D721Med (cell line): ENCODE measurements at regions not wholly inside any gene's neighbourhood (a gene's known extent, or its start where the extent isn't known, plus 50 kb on each side); places are given as distances from the start of the nearest gene placed in this dataset.

Source experiments
- DNase-seq: peaks from one replicate; pipeline ENCODE4 v3.0.0; 2011; ENCODE audit warnings: low spot score; ENCODE audit not compliant: insufficient read length
- FAIRE-seq: peaks from 2 replicates; lab custom pipeline; 2011; peaks lifted over from hg19 to GRCh38; lab: Jason Lieb, UNC
- TF ChIP-seq, protein P1 (sequence below): IDR thresholded peaks from 2 replicates; pipeline ENCODE4 v1.5.1; 2012; ENCODE audit warnings: mild to moderate bottlenecking, control low read depth; ENCODE audit not compliant: insufficient read depth; ENCODE audit errors: missing control alignments

DNA sequence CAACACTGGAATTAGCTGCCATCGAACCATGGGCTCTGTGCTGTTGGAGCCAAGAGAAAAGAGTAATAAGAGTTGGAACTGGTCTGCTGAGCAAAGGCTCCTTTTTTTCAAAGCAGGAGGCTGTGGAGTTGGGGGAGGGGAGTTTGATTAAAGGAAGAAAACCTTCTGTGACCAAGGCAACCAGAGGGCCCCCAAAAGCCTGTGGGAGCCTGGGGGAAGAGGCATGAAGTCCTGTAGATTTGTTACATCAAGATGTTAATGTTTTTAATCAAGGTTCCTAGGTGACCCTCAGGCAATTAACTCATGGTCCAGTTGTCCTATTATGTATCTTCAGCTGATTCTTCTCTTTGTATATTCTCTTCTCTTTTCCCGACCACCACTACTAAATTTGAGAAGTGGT is 403.9 kb downstream of the NDFIP2 start:
- TF ChIP-seq, protein P1, sequence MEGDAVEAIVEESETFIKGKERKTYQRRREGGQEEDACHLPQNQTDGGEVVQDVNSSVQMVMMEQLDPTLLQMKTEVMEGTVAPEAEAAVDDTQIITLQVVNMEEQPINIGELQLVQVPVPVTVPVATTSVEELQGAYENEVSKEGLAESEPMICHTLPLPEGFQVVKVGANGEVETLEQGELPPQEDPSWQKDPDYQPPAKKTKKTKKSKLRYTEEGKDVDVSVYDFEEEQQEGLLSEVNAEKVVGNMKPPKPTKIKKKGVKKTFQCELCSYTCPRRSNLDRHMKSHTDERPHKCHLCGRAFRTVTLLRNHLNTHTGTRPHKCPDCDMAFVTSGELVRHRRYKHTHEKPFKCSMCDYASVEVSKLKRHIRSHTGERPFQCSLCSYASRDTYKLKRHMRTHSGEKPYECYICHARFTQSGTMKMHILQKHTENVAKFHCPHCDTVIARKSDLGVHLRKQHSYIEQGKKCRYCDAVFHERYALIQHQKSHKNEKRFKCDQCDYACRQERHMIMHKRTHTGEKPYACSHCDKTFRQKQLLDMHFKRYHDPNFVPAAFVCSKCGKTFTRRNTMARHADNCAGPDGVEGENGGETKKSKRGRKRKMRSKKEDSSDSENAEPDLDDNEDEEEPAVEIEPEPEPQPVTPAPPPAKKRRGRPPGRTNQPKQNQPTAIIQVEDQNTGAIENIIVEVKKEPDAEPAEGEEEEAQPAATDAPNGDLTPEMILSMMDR, result no peak
- DNase-seq, result no peak
- FAIRE-seq, result no peak

DNA sequence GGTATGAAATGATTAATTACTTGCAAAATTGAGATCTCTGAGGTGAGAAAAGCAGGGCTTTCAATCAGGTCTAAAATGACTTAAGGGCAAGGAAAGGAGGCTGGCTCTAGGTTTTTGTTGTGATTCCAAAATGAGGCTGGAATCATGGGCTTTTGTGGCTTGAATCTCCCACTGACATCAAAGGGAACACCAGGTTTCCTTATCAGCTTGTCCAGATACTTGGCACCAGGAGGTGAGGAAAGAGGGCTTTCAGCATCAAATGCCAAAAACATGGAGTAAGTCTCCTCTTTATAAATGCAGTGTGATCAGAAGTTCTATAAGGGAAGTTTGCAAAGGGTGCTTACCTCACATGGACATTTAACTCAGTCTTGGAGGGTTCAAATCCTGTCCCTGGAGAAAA is 402.3 kb downstream of the NDFIP2 start:
- DNase-seq (no peak), FAIRE-seq (no peak)
- TF ChIP-seq, protein P1, result no peak

DNA sequence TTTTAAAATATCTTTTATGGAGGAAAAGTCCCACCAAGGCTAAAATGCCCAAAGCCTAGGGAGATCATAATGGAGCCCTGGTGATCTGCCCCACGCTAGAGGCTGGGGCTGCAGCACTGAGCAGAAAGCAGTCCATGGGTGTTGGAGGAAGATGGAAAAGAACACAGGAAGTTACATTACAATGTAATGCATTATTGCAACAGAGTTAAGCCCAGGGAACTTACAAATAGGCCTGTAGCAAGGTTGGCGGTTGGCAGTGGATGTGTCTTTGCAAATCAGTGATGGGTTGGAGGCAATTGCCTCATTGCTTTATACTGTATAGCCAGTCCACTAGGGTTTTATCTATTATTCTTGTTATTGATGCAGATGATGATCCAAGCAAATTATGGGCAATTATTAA is 399.9 kb downstream of the NDFIP2 start:
- TF ChIP-seq, protein P1, result no peak
- FAIRE-seq (no peak), DNase-seq (no peak)

DNA sequence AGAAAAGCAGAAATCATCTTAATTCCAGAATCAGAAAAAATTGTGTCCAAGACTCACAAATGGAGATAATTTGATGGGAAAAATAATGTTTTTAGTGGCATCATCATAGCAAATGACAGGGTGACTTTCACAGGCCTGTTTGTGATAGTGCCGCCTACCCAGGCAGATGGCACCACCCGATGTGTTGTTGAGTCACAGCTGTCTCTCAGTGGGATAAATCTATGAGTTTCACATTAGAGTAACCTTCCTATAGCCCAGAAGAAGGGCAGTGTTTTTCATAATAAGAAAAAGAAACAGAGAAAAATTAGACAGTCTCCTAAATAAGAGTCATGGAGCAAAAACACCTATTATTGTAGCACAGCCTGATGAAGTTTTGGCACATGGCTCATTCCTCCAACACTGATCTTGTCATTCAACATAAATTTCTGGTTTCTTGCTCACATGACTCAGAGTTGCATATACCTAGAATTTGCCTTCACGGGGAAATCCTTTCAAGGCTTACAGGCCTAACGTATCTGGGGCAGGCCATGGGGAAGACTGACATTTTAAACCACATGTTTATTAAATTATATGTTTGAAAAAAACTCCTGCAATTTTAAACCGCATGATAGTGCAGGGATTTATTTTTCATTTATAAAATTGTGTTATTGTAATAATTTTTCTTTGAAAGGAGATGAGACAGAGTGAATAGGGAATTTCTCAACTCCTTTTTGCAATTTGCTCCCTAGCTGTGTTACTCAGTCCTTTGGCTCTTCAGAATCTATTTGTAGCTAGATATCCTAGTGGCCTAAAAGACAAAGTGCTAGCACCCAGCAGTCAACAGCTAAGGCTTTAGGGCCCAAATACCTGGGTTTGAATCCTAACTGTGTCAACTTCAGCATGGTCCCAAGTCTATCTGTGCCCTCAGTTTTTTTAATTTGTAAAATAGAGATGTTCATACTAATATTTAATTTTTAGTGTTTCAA is 393.7 kb downstream of the NDFIP2 start:
- DNase-seq, result no peak
- TF ChIP-seq, protein P1, result no peak
- no peak for FAIRE-seq

DNA sequence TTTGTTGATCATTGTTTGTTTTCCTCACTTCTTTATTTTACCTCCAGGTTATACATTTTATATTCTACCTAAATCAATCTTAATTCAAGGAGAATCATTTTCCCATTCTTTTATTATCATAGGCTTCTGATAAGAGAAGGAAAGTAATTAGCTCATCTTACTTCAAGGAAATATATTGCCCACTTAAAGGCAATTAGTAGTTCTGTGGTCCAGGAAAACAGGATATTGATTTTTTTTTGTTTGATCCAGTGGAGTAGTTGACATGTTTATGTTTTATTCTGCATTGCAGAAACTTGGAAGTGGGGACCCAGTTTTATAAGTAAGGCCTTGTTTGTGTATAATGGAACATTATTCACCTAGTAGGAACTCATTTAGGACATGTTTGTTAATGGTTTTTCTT is 390.6 kb downstream of the NDFIP2 start:
- DNase-seq, result no peak
- no peak for FAIRE-seq
- TF ChIP-seq, protein P1, result no peak

DNA sequence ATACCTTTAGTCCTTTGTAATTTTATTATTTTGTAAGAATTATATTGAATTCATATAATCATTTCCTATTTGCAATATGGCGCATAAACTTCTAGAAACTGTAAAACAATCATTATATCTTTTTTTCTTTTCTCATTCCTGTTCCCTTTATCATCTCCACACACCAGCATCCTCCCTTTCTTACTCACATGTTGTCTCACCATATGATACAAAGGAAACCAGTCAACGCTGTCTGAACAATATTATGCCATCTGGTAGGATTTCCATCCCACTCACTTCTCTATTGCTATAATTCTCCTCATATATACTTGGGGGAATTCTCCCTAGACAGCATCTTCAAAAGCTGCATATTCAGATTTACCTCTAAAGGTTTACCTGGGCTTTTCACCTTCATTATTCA is 389.8 kb downstream of the NDFIP2 start:
- DNase-seq (no peak), FAIRE-seq (no peak)

DNA sequence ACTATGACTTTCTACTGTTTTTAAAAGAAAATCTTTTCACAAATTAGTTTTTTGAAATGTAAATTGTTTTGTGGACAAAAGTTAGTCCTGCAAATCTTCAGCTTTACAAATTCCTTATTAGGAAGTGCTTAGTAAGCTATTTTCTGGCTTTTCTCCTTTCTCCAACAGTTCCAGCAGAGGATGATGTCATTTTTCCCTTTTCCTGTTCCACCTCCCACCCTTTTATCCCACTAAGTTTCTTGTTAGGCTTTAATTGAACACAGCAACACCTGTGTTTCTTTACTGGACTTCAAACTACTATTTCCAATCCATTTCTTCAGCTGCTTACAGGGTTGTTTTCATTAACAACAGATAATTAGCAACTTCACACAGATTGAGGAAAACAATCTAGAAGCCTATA is 389.2 kb downstream of the NDFIP2 start:
- TF ChIP-seq, protein P1, result no peak
- FAIRE-seq (no peak), DNase-seq (no peak)

More for the DNA sequence above, 389.8 kb downstream of the NDFIP2 start:
- TF ChIP-seq, protein P1, result no peak
